C4-2B (cell line): ENCODE measurements at regions not wholly inside any gene's neighbourhood (a gene's known extent, or its start where the extent isn't known, plus 50 kb on each side); places are given as distances from the start of the nearest gene placed in this dataset.

Experiments
- H3K27ac ChIP-seq: fragments of 450-650 bp; 2 replicates; pipeline ENCODE4 v1.5.1; 2017
- ZFX ChIP-seq: fragments of 450-650 bp; IDR thresholded peaks from 2 replicates; pipeline ENCODE4 v1.6.1; 2017
- TF ChIP-seq, protein P1 (sequence below): fragments of 450-650 bp; conservative IDR thresholded peaks from 2 replicates; pipeline ENCODE4 v1.5.1; 2017; ENCODE audit warnings: mild to moderate bottlenecking

DNA sequence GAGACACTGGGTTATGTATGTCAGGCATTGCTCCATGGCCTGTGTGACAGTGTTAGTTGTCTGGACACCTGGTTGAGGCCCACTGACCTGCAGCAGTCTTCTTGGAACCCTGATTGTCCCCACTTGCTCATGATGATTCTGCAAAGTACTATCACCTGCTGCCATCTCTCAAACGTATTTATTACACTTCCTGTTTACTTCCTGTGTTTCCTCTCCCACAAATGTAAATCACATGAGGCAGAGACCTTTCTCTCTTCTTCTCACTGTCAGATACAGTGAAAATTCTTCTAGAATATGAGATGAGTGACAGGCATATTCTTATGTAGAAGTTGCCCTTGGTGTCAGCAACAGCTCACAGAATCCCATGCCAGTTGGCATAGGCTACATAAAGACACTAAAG lies 186.9 kb upstream of the CNTN1 start:
- H3K27ac ChIP-seq, result no peak overlapping the region
- TF ChIP-seq, protein P1, sequence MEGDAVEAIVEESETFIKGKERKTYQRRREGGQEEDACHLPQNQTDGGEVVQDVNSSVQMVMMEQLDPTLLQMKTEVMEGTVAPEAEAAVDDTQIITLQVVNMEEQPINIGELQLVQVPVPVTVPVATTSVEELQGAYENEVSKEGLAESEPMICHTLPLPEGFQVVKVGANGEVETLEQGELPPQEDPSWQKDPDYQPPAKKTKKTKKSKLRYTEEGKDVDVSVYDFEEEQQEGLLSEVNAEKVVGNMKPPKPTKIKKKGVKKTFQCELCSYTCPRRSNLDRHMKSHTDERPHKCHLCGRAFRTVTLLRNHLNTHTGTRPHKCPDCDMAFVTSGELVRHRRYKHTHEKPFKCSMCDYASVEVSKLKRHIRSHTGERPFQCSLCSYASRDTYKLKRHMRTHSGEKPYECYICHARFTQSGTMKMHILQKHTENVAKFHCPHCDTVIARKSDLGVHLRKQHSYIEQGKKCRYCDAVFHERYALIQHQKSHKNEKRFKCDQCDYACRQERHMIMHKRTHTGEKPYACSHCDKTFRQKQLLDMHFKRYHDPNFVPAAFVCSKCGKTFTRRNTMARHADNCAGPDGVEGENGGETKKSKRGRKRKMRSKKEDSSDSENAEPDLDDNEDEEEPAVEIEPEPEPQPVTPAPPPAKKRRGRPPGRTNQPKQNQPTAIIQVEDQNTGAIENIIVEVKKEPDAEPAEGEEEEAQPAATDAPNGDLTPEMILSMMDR, result no peak
- TF ChIP-seq ZFX, result no peak

- TF ChIP-seq ZFX, result no peak
- TF ChIP-seq, protein P1, result no peak
- H3K27ac ChIP-seq, result no peak overlapping the region
Observed at GRCh38 chr12:40508421-40508820, 183.8 kb upstream of the CNTN1 start.

GRCh38 chr12:40511341-40511740 lies 180.9 kb upstream of the CNTN1 start:
- H3K27ac ChIP-seq, result no peak overlapping the region
- TF ChIP-seq, protein P1, result no peak
- no peak for TF ChIP-seq ZFX

- no peak overlapping the region for H3K27ac ChIP-seq
- no peak for TF ChIP-seq ZFX
- TF ChIP-seq, protein P1, result no peak
Observed at GRCh38 chr12:40515041-40515816, 177.0 kb upstream of the CNTN1 start.

- H3K27ac ChIP-seq, result no peak overlapping the region
- TF ChIP-seq, protein P1, result no peak
- TF ChIP-seq ZFX, result no peak
Observed at GRCh38 chr12:40522837-40523236, 169.4 kb upstream of the CNTN1 start.

- no peak overlapping the region for H3K27ac ChIP-seq
- no peak for TF ChIP-seq ZFX
Observed at GRCh38 chr12:40525054-40525453, 167.2 kb upstream of the CNTN1 start.

DNA sequence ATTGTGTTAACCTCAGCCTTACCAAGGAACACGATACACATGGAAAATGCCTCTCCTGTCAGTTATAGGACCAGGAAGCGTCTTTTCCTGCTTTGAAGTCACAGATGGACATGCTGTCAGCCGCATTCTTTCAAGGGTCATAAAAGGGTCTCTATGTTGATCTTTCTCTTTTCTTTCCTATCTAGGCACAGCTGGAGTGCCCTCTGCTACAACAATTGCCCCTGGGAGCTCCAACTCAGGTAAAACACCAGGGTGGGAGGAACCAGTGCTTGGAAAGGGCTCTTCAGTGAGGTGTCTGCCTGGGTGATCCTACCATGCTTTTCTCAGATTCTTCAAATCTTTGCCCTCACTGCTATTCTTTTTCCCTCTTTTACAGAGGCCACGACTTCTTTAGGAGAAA lies 157.4 kb upstream of the CNTN1 start:
- no peak overlapping the region for H3K27ac ChIP-seq
- TF ChIP-seq, protein P1, result no peak
- TF ChIP-seq ZFX, result no peak

DNA sequence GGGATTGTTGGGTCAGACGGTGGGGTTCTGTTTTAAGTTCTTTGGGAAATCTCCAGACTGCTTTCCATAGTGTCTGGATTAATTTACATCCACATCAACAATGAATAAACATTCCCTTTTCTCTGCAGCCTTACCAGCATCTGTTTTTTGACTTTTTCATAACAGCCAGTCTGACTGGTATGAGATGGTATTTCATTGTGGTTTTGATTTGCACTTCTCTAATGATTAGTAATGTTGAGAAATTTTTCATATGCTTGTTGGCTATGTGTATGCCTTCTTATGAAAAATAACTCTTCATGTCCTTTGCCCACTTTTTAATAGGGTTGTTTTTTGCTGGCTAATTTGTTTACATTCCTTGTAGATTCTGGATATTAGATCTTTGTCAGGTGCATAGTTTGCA lies 140.8 kb upstream of the CNTN1 start:
- TF ChIP-seq ZFX, result no peak
- TF ChIP-seq, protein P1, result no peak

More for the DNA sequence above, 140.8 kb upstream of the CNTN1 start:
- no peak overlapping the region for H3K27ac ChIP-seq
